ENCODE measurements at regions not wholly inside any gene's neighbourhood (a gene's known extent, or its start where the extent isn't known, plus 50 kb on each side); places are given as distances from the start of the nearest gene placed in this dataset.

GRCh38 chr7:145152589-145152988 lies 316.7 kb upstream of the TPK1 start:
- H2AK5ac ChIP-seq (ENCODE audit: low read depth, low read length): no peak overlapping the region
- no peaks in the 10 kb centered on the region for H3K79me1 ChIP-seq (ENCODE audit: low read depth, low read length)
- no peaks in the 10 kb centered on the region for H3K4me1 ChIP-seq (replicated peaks in 1 of 4; ENCODE audit: control insufficient read depth in 3 of 4, insufficient read depth in 4 of 4, low read length in 3 of 4)
- no peak overlapping the region for H3K14ac ChIP-seq (ENCODE audit: insufficient read length)
- H2AFZ ChIP-seq (ENCODE audit: low read length): no peak overlapping the region
- no peaks in the 10 kb centered on the region for H4K20me1 ChIP-seq (replicated peaks in 1 of 2; ENCODE audit: control insufficient read depth in 1 of 2, insufficient read depth in 2 of 2, low read length in 2 of 2)
- H3K27ac ChIP-seq (ENCODE audit: low read depth, low read length): no peak overlapping the region
- H3K27me3 ChIP-seq (replicated peaks in 1 of 4; ENCODE audit: control insufficient read depth in 3 of 4, extremely low read depth in 1 of 4, insufficient read depth in 3 of 4, low read length in 3 of 4): no peaks in the 10 kb centered on the region
- POLR2A ChIA-PET (ENCODE audit: partially characterized antibody): no interaction called here
- H3K79me2 ChIP-seq (ENCODE audit: control insufficient read depth in 1 of 2, insufficient read depth in 2 of 2, low read length in 2 of 2): no peaks in the 10 kb centered on the region
- no peak overlapping the region for H2BK20ac ChIP-seq (ENCODE audit: low read length)
- no peak overlapping the region for H4K8ac ChIP-seq (ENCODE audit: extremely low read depth, insufficient read depth, low read length)
- no peak overlapping the region for H2BK5ac ChIP-seq (ENCODE audit: low read depth, low read length)
- no peak overlapping the region for H3K4ac ChIP-seq (replicated peaks; ENCODE audit: insufficient read length, low read depth, low read length)
- H2BK15ac ChIP-seq (ENCODE audit: low read length): no peak overlapping the region
- H3K23me2 ChIP-seq (ENCODE audit: low read depth, low read length): no peaks in the 10 kb centered on the region
- H3K4me3 ChIP-seq (ENCODE audit: extremely low read depth in 1 of 4, insufficient read depth in 2 of 4, low read depth in 3 of 4, low read length in 4 of 4): no peak overlapping the region
- H3K9ac ChIP-seq (replicated peaks in 1 of 4; ENCODE audit: extremely low read depth in 1 of 4, low read depth in 3 of 4, low read length in 3 of 4): no peak overlapping the region
- no peak overlapping the region for H3K18ac ChIP-seq (ENCODE audit: extremely low read depth, low read length)
- no peak for FAIRE-seq
- CTCF ChIA-PET (ENCODE audit: partially characterized antibody): interaction anchor here (0.6 to 1.5 kb wide), 8 partner anchors 8 to 577 kb away, joined by 3 to 4 read pairs (median 3); no protein-coding TSS in a partner anchor
- no peak overlapping the region for H3K4me2 ChIP-seq (ENCODE audit: insufficient read depth in 1 of 2, low read depth in 2 of 2, low read length in 2 of 2)
- H3K56ac ChIP-seq (replicated peaks; ENCODE audit: insufficient read length, low read depth, low read length): no peak overlapping the region
- H3K36me3 ChIP-seq (ENCODE audit: control insufficient read depth in 2 of 4, insufficient read depth in 4 of 4, low read length in 3 of 4): no peaks in the 10 kb centered on the region
- H3K23ac ChIP-seq (ENCODE audit: insufficient read length): no peak overlapping the region
- DNase-seq (ENCODE audit: low read depth in 1 of 2, low spot score in 2 of 2): no peak
- TF ChIP-seq CTCF (IDR thresholded peaks at IDR 0.05; ENCODE audit: control extremely low read depth in 1 of 3, insufficient read depth in 1 of 3, low read depth in 1 of 3, low read length in 3 of 3) (peak; percentile 23 to 36 (median 28)), RAD21 (IDR thresholded peaks at IDR 0.05 in 1 of 2, conservative IDR thresholded peaks at IDR 0.05 in 1 of 2; ENCODE audit: low read depth in 2 of 2, low read length in 2 of 2) (peak; percentile 54 to 66; a peak in 3 of 4 replicates), BACH1 (IDR thresholded peaks at IDR 0.05; ENCODE audit: low read length) (no peak)
- no peak overlapping the region for H4K5ac ChIP-seq (ENCODE audit: insufficient read length, low read depth, low read length)
- H2BK12ac ChIP-seq (ENCODE audit: low read depth, low read length): no peak overlapping the region
- no peak overlapping the region for H2BK120ac ChIP-seq (replicated peaks; ENCODE audit: low read depth, low read length)
- H4K91ac ChIP-seq (replicated peaks; ENCODE audit: insufficient read length, low read length): no peak overlapping the region
- H3K9me3 ChIP-seq (ENCODE audit: insufficient read depth in 2 of 2, low read depth in 1 of 2, low read length in 1 of 2): no peaks in the 10 kb centered on the region
- WGBS, 2 experiments (ENCODE audit: extremely low coverage in 1 of 2, insufficient coverage in 1 of 2, insufficient read length in 1 of 2, insufficient replicate concordance in 2 of 2, low coverage in 1 of 2, low lambda C conversion rate in 2 of 2, missing lambda C conversion rate in 1 of 2): 76% methylated on average over 3 of the region's 3 CpGs; no CpG with 5 or more reads in 1 of the 2 experiments
